Medulla oblongata (tissue), 1 donor: ENCODE measurements at regions not wholly inside any gene's neighbourhood (a gene's known extent, or its start where the extent isn't known, plus 50 kb on each side); places are given as distances from the start of the nearest gene placed in this dataset.
"Not testable (repeated sequence)": the region's sequence is repeated elsewhere in the genome, so short reads cannot be mapped to it uniquely, and the experiment has no call there.

Source experiments
- DNase-seq: peaks from one replicate; pipeline ENCODE4 v3.0.0-alpha.2; 2015; ENCODE audit errors: extremely low spot score

GRCh38 chr5:88092958-88093605 lies 175.6 kb downstream of the TMEM161B start:
- peak; percentile 67 for DNase-seq

GRCh38 chr5:88092358-88092757 lies 176.3 kb downstream of the TMEM161B start:
- DNase-seq, result no peak

GRCh38 chr5:88090506-88090905 lies 178.1 kb downstream of the TMEM161B start:
- DNase-seq, result peak; percentile 63

- DNase-seq, result peak; percentile 43
Observed at GRCh38 chr5:88089719-88090390, 178.8 kb downstream of the TMEM161B start.

GRCh38 chr5:88085462-88085861 lies 183.2 kb downstream of the TMEM161B start:
- peak; percentile 45 for DNase-seq

- no peak for DNase-seq
Observed at GRCh38 chr5:88081877-88082276, 186.8 kb downstream of the TMEM161B start.

- DNase-seq, result no peak
Observed at GRCh38 chr5:88063813-88064212, 204.8 kb downstream of the TMEM161B start.

- DNase-seq, result no peak
Observed at GRCh38 chr5:88060194-88060593, 208.5 kb downstream of the TMEM161B start.

GRCh38 chr5:88058625-88059024 lies 210.0 kb downstream of the TMEM161B start:
- no peak for DNase-seq

GRCh38 chr5:88052468-88052867 lies 216.2 kb downstream of the TMEM161B start:
- DNase-seq, result not testable (repeated sequence)

- no peak for DNase-seq
Observed at GRCh38 chr5:88051148-88051547, 217.5 kb downstream of the TMEM161B start.

GRCh38 chr5:88049737-88050136 lies 218.9 kb downstream of the TMEM161B start:
- DNase-seq, result no peak

- DNase-seq, result peak; percentile 65
Observed at GRCh38 chr5:88049156-88049555, 219.5 kb downstream of the TMEM161B start.

GRCh38 chr5:88045931-88046461 lies 222.6 kb downstream of the TMEM161B start:
- DNase-seq, result peak; percentile 93

GRCh38 chr5:88045165-88045564 lies 223.5 kb downstream of the TMEM161B start:
- peak; percentile 68 for DNase-seq

- DNase-seq, result no peak
Observed at GRCh38 chr5:88034520-88034919, 234.1 kb downstream of the TMEM161B start.

- DNase-seq, result no peak
Observed at GRCh38 chr5:88033191-88033590, 235.5 kb downstream of the TMEM161B start.

- DNase-seq, result no peak
Observed at GRCh38 chr5:88029011-88029410, 239.6 kb downstream of the TMEM161B start.

GRCh38 chr5:88021141-88021540 lies 247.5 kb downstream of the TMEM161B start:
- DNase-seq, result no peak

- not testable (repeated sequence) for DNase-seq
Observed at GRCh38 chr5:88014984-88015383, 253.7 kb downstream of the TMEM161B start.

- DNase-seq, result no peak
Observed at GRCh38 chr5:88000877-88001276, 267.8 kb downstream of the TMEM161B start.

GRCh38 chr5:87997662-87998061 lies 271.0 kb downstream of the TMEM161B start:
- DNase-seq, result no peak

GRCh38 chr5:87966213-87966612 lies 302.4 kb downstream of the TMEM161B start:
- DNase-seq, result no peak
